Mesothelial cell of epicardium (in vitro differentiated cells): ENCODE measurements at regions not wholly inside any gene's neighbourhood (a gene's known extent, or its start where the extent isn't known, plus 50 kb on each side); places are given as distances from the start of the nearest gene placed in this dataset.
"Not testable (repeated sequence)": the region's sequence is repeated elsewhere in the genome, so short reads cannot be mapped to it uniquely, and the experiment has no call there.

Source experiments
- DNase-seq, 2 experiments: peaks; one replicate each; pipeline ENCODE4 v3.0.0; 2021; ENCODE audit warnings: low spot score in 2 of 2; ENCODE audit not compliant: unreplicated experiment in 2 of 2
- H3K27ac Mint-ChIP-seq: 2 replicates; pipeline ENCODE4 v1.8.0; 2021; ENCODE audit warnings: mixed read lengths
- H3K27me3 Mint-ChIP-seq: 2 replicates; pipeline ENCODE4 v1.8.0; 2021; ENCODE audit warnings: low read depth, mixed read lengths
- H3K36me3 Mint-ChIP-seq: 2 replicates; pipeline ENCODE4 v1.8.0; 2021; ENCODE audit warnings: mixed read lengths
- H3K4me1 Mint-ChIP-seq: 2 replicates; pipeline ENCODE4 v1.8.0; 2021; ENCODE audit warnings: mixed read lengths
- H3K4me3 Mint-ChIP-seq: 2 replicates; pipeline ENCODE4 v1.8.0; 2021; ENCODE audit warnings: mild to moderate bottlenecking, moderate library complexity, mixed read lengths
- H3K9me3 Mint-ChIP-seq: 2 replicates; pipeline ENCODE4 v1.8.0; 2021; ENCODE audit warnings: mixed read lengths
- CTCF ChIP-seq: fragments of 200-600 bp; sonication (generic); IDR thresholded peaks from one replicate; pipeline ENCODE4 v1.5.0; 2021; ENCODE audit warnings: antibody characterized with exemption; ENCODE audit not compliant: unreplicated experiment

DNA sequence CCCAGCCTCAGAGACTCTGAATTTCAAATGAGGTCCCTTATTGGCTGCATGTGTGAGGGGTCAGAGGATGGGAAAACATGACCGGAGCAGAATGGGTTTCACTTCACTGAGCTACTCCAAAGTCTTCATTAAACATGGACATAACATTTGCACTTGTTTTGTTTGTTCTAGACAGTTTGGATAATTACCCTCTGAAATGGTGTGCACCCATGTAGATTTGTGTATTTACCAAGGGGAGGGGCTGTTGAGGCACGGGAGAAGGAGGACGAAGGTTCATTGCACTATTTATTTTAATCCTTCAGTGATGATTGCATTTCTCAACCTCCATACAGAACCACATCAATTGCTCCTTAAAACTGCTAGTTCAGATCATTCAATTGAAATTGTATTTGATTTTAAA, 364.2 kb downstream of the TFAP2B start:
- no peak overlapping the region for H3K4me3 Mint-ChIP-seq
- no peak for DNase-seq
- no peak overlapping the region for H3K27ac Mint-ChIP-seq
- no peaks in the 10 kb centered on the region for H3K9me3 Mint-ChIP-seq
- H3K27me3 Mint-ChIP-seq = no peaks in the 10 kb centered on the region
- TF ChIP-seq CTCF = no peak
- H3K4me1 Mint-ChIP-seq = no peaks in the 10 kb centered on the region
- no peaks in the 10 kb centered on the region for H3K36me3 Mint-ChIP-seq

GRCh38 chr6:51184046-51184445, 365.4 kb downstream of the TFAP2B start:
- H3K36me3 Mint-ChIP-seq = no peaks in the 10 kb centered on the region
- no peaks in the 10 kb centered on the region for H3K9me3 Mint-ChIP-seq
- no peak overlapping the region for H3K27ac Mint-ChIP-seq
- no peak for TF ChIP-seq CTCF
- no peak for DNase-seq
- H3K27me3 Mint-ChIP-seq = no peaks in the 10 kb centered on the region
- H3K4me1 Mint-ChIP-seq = no peaks in the 10 kb centered on the region
- H3K4me3 Mint-ChIP-seq = no peak overlapping the region

DNA sequence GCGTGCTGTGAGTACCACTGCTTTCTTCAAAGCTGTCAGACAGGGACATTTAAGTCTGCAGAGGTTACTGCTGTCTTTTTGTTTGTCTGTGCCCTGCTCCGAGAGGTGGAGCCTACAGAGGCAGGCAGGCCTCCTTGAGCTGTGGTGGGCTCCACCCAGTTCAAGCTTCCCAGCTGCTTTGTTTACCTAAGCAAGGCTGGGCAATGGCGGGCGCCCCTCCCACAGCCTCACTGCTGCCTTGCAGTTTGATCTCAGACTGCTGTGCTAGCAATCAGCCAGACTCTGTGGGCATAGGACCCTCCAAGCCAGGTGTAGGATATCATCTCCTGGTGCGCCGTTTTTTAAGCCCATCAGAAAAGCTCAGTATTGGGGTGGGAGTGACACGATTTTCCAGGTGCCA, 374.5 kb downstream of the TFAP2B start:
- H3K27me3 Mint-ChIP-seq, DNase-seq, H3K27ac Mint-ChIP-seq, H3K36me3 Mint-ChIP-seq, H3K4me1 Mint-ChIP-seq, H3K4me3 Mint-ChIP-seq: not testable (repeated sequence)
- peaks cover 14% of the 10 kb centered on the region for H3K9me3 Mint-ChIP-seq

DNA sequence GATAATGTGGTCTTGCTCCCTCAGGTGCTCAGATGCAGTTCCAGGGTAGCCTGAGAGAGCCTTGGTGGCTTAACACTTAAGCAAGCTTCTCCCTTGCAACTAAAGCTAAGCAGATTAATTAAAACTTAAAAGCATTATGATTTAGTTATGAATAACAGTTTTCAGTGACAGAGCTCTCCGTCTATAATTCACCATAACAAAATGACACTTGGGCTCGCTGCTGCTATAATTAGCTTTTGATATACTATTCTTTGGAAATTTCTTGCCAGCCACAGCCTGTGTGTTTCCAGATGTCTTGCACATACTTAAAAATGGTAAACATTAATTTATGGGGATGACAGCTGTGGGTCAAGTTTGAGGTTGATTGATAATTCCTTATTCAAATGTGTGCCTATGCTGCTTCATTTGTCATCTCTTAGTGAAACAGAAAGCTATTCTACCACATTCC, 380.5 kb downstream of the TFAP2B start:
- DNase-seq = no peak
- Mint-ChIP-seq H3K4me1 (peaks cover 20% of the 10 kb centered on the region), H3K27me3 (no peaks in the 10 kb centered on the region), H3K9me3 (no peaks in the 10 kb centered on the region), H3K4me3 (no peak overlapping the region), H3K36me3 (no peaks in the 10 kb centered on the region), H3K27ac (no peak overlapping the region)
- no peak for TF ChIP-seq CTCF

GRCh38 chr6:51199733-51200260, 381.1 kb downstream of the TFAP2B start:
- Mint-ChIP-seq H3K9me3 (no peaks in the 10 kb centered on the region), H3K36me3 (no peaks in the 10 kb centered on the region), H3K27me3 (no peaks in the 10 kb centered on the region), H3K4me1 (peaks cover 26% of the 10 kb centered on the region), H3K27ac (no peak overlapping the region), H3K4me3 (no peak overlapping the region)
- no peak for TF ChIP-seq CTCF
- DNase-seq = no peak

DNA sequence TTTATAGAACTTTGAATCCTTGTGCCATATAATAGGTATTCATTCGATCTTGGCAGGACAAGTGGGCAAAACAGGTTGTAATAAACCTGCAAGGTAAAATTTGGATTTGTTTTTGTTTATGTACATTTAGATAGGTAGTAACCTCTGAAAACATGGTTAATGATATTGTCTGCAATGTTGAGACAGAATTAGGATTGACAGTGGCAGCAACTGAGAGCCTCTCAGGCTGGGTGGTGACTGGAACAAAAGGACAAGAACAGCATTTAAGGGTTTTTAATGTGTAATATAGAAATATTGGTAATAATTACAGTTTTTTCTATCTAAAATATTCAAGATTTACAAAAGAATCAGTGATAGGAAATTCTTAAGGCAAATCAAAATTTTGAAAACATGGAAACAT, 382.0 kb downstream of the TFAP2B start:
- H3K36me3 Mint-ChIP-seq = no peaks in the 10 kb centered on the region
- peaks cover 29% of the 10 kb centered on the region for H3K4me1 Mint-ChIP-seq
- no peaks in the 10 kb centered on the region for H3K9me3 Mint-ChIP-seq
- H3K27me3 Mint-ChIP-seq = no peaks in the 10 kb centered on the region
- no peak overlapping the region for H3K4me3 Mint-ChIP-seq
- H3K27ac Mint-ChIP-seq = no peak overlapping the region
- DNase-seq = no peak
- TF ChIP-seq CTCF = no peak

- not testable (repeated sequence) for H3K27ac Mint-ChIP-seq, DNase-seq, H3K4me3 Mint-ChIP-seq, H3K9me3 Mint-ChIP-seq, H3K36me3 Mint-ChIP-seq, H3K27me3 Mint-ChIP-seq
- H3K4me1 Mint-ChIP-seq = peaks cover 41% of the 10 kb centered on the region
Measured at GRCh38 chr6:51202653-51203052, 384.0 kb downstream of the TFAP2B start.
